ENCODE measurements at regions not wholly inside any gene's neighbourhood (a gene's known extent, or its start where the extent isn't known, plus 50 kb on each side); places are given as distances from the start of the nearest gene placed in this dataset.

GRCh38 chr5:159764283-159765134 is 151.8 kb upstream of the ADRA1B start:
- DNase-seq = no peak

- no peak for DNase-seq
Observed at GRCh38 chr5:159765135-159765433, 151.2 kb upstream of the ADRA1B start.

- no peak for DNase-seq
Observed at GRCh38 chr5:159765760-159766517, 150.3 kb upstream of the ADRA1B start.

- no peak for DNase-seq
Observed at GRCh38 chr5:159768243-159768642, 148.0 kb upstream of the ADRA1B start.

GRCh38 chr5:159772698-159773061 is 143.6 kb upstream of the ADRA1B start:
- no peak for DNase-seq

GRCh38 chr5:159773062-159773924 is 143.0 kb upstream of the ADRA1B start:
- DNase-seq = peak; percentile 19 to 84 (median 77)

- peak in 2 of 3 experiments; percentile 9 to 40 for DNase-seq
Observed at GRCh38 chr5:159774476-159775031, 141.7 kb upstream of the ADRA1B start.

- DNase-seq = no peak
Observed at GRCh38 chr5:159775890-159776289, 140.4 kb upstream of the ADRA1B start.

GRCh38 chr5:159777049-159777660 is 139.1 kb upstream of the ADRA1B start:
- DNase-seq = no peak

- DNase-seq = no peak
Observed at GRCh38 chr5:159779481-159779880, 136.8 kb upstream of the ADRA1B start.

GRCh38 chr5:159780246-159780645 is 136.0 kb upstream of the ADRA1B start:
- no peak for DNase-seq

- no peak for DNase-seq
Observed at GRCh38 chr5:159781626-159782157, 134.6 kb upstream of the ADRA1B start.

GRCh38 chr5:159782197-159782994 is 133.9 kb upstream of the ADRA1B start:
- DNase-seq = no peak

GRCh38 chr5:159782995-159783300 is 133.3 kb upstream of the ADRA1B start:
- DNase-seq = no peak

GRCh38 chr5:159783726-159784247 is 132.5 kb upstream of the ADRA1B start:
- DNase-seq = no peak

- no peak for DNase-seq
Observed at GRCh38 chr5:159784993-159785392, 131.3 kb upstream of the ADRA1B start.

GRCh38 chr5:159785656-159786055 is 130.6 kb upstream of the ADRA1B start:
- no peak for DNase-seq

GRCh38 chr5:159786201-159786600 is 130.1 kb upstream of the ADRA1B start:
- DNase-seq = no peak

- DNase-seq = no peak
Observed at GRCh38 chr5:159786901-159787691, 129.2 kb upstream of the ADRA1B start.

GRCh38 chr5:159787837-159788236 is 128.4 kb upstream of the ADRA1B start:
- no peak for DNase-seq
